SH-SY5Y (cell line): ENCODE measurements at regions not wholly inside any gene's neighbourhood (a gene's known extent, or its start where the extent isn't known, plus 50 kb on each side); places are given as distances from the start of the nearest gene placed in this dataset.
A peak's percentile ranks its signal among the peaks of the same experiment; 100 is the strongest.

Experiments
- GATA2 ChIP-seq: IDR thresholded peaks from 2 replicates; pipeline ENCODE4 v1.6.1; 2011; ENCODE audit warnings: mild to moderate bottlenecking, low read depth, low read length
- GATA3 ChIP-seq: IDR thresholded peaks from 2 replicates; pipeline ENCODE4 v1.6.1; 2011; ENCODE audit warnings: low read depth, mild to moderate bottlenecking, low read length, moderate library complexity

GRCh38 chr18:66749030-66749429, 145.1 kb upstream of the CDH19 start:
- TF ChIP-seq GATA2 (no peak), GATA3 (no peak)

GRCh38 chr18:66742832-66743231, 138.9 kb upstream of the CDH19 start:
- no peak for TF ChIP-seq GATA3
- no peak for TF ChIP-seq GATA2

- TF ChIP-seq GATA2: no peak
- no peak for TF ChIP-seq GATA3
These were observed 132.0 kb upstream of the CDH19 start for GRCh38 chr18:66735933-66736332.

GRCh38 chr18:66734451-66734850, 130.6 kb upstream of the CDH19 start:
- no peak for TF ChIP-seq GATA3

- TF ChIP-seq GATA2 (no peak), GATA3 (no peak)
These were observed 128.0 kb upstream of the CDH19 start for GRCh38 chr18:66731890-66732289.

GRCh38 chr18:66729442-66730239, 125.8 kb upstream of the CDH19 start:
- TF ChIP-seq GATA3: no peak
- TF ChIP-seq GATA2: no peak

GRCh38 chr18:66728951-66729350, 125.1 kb upstream of the CDH19 start:
- TF ChIP-seq GATA3 (no peak), GATA2 (no peak)

- no peak for TF ChIP-seq GATA2
- TF ChIP-seq GATA3: no peak
These were observed 124.1 kb upstream of the CDH19 start for GRCh38 chr18:66727991-66728390.

- no peak for TF ChIP-seq GATA3
- TF ChIP-seq GATA2: no peak
These were observed 120.9 kb upstream of the CDH19 start for GRCh38 chr18:66724664-66725356.

GRCh38 chr18:66722671-66723070, 118.8 kb upstream of the CDH19 start:
- TF ChIP-seq GATA3: no peak
- TF ChIP-seq GATA2: no peak

GRCh38 chr18:66708646-66709045, 104.8 kb upstream of the CDH19 start:
- TF ChIP-seq GATA3 (no peak), GATA2 (no peak)

- no peak for TF ChIP-seq GATA2
- no peak for TF ChIP-seq GATA3
These were observed 103.6 kb upstream of the CDH19 start for GRCh38 chr18:66707473-66707872.

- TF ChIP-seq GATA3 (no peak), GATA2 (no peak)
These were observed 91.4 kb upstream of the CDH19 start for GRCh38 chr18:66695281-66695680.

- no peak for TF ChIP-seq GATA2
- TF ChIP-seq GATA3: no peak
These were observed 91.0 kb upstream of the CDH19 start for GRCh38 chr18:66694852-66695251.

GRCh38 chr18:66687635-66688034, 83.7 kb upstream of the CDH19 start:
- TF ChIP-seq GATA2: no peak
- TF ChIP-seq GATA3: no peak

- TF ChIP-seq GATA2: peak; percentile 55; the same call in 1 of the 2 replicates
- TF ChIP-seq GATA3: no peak
These were observed 79.0 kb upstream of the CDH19 start for GRCh38 chr18:66682855-66683322.
